Ovary (tissue), 3 donors: ENCODE measurements at regions not wholly inside any gene's neighbourhood (a gene's known extent, or its start where the extent isn't known, plus 50 kb on each side); places are given as distances from the start of the nearest gene placed in this dataset.

Experiments
- EP300 ChIP-seq: sonication (generic); formaldehyde crosslinking; IDR thresholded peaks from one replicate; pipeline ENCODE4 v1.6.1; 2017; ENCODE audit warnings: antibody characterized with exemption
- TF ChIP-seq, protein P1 (sequence below), 3 donors: fragments of 450-650 bp in 2 of 3; fragments of 200-600 bp in 1 of 3; IDR thresholded peaks; one replicate each; pipeline versions ENCODE4 v1.5.1 to v1.8.0; 2016 to 2022; ENCODE audit warnings: antibody characterized with exemption in 3 of 3, mild to moderate bottlenecking in 1 of 3
- donor health status: DM: no; HTN: no; CAD: no.

DNA sequence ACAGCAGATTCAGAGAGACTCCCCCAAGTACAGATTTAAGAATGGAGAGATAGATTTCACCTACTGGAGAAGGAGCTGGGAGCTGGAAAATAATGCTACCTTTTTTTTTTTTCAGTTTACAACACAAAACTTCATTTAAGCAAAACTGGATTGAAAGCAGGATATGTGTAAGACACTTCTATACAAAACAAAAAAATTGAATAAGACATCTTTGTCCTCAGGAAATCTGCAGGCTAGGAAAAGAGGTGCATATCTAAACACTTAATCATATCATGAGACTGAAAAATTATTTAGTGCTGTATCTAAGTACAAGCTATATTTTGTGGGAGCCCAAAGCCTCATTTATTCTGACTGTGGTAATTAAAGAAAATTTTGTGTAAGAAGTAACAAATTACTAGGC is 516.1 kb downstream of the ZIC1 start:
- TF ChIP-seq, protein P1, sequence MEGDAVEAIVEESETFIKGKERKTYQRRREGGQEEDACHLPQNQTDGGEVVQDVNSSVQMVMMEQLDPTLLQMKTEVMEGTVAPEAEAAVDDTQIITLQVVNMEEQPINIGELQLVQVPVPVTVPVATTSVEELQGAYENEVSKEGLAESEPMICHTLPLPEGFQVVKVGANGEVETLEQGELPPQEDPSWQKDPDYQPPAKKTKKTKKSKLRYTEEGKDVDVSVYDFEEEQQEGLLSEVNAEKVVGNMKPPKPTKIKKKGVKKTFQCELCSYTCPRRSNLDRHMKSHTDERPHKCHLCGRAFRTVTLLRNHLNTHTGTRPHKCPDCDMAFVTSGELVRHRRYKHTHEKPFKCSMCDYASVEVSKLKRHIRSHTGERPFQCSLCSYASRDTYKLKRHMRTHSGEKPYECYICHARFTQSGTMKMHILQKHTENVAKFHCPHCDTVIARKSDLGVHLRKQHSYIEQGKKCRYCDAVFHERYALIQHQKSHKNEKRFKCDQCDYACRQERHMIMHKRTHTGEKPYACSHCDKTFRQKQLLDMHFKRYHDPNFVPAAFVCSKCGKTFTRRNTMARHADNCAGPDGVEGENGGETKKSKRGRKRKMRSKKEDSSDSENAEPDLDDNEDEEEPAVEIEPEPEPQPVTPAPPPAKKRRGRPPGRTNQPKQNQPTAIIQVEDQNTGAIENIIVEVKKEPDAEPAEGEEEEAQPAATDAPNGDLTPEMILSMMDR (IDR thresholded peaks at IDR 0.05): no peak
- TF ChIP-seq EP300: no peak
